Panc1 (cell line): ENCODE measurements at regions not wholly inside any gene's neighbourhood (a gene's known extent, or its start where the extent isn't known, plus 50 kb on each side); places are given as distances from the start of the nearest gene placed in this dataset.

Experiments
- POLR2AphosphoS5 ChIP-seq: IDR thresholded peaks from 2 replicates; pipeline ENCODE4 v1.6.1; 2012; ENCODE audit warnings: mild to moderate bottlenecking, low read depth, low read length, moderate library complexity
- SIN3A ChIP-seq: IDR thresholded peaks from 2 replicates; pipeline ENCODE4 v1.6.1; 2012; ENCODE audit warnings: low read depth, mild to moderate bottlenecking, low read length, moderate library complexity, borderline replicate concordance; ENCODE audit not compliant: insufficient read depth

DNA sequence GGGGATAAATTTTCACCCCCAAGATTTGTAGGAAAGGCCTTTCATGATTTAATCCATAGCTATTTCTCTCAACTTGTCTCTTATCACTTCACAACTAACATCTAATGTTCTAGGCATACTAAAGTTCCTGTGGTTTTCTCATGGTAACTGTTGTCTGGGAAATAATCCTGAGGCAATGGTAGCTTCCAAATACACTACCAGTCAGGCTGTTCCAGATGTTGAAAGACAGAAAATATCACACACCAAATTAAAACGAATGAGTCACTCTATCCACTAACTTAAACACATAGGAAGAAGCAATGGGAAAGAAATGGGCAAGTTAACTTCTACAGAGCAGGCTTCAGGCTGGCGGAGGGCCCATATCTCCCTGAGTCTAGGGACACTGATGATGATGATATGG lies 77.7 kb upstream of the MYO16 start:
- TF ChIP-seq SIN3A (no peak), POLR2AphosphoS5 (no peak)
